ENCODE measurements at regions not wholly inside any gene's neighbourhood (a gene's known extent, or its start where the extent isn't known, plus 50 kb on each side); places are given as distances from the start of the nearest gene placed in this dataset.
"Not testable (repeated sequence)": the region's sequence is repeated elsewhere in the genome, so short reads cannot be mapped to it uniquely, and the experiment has no call there.

DNA sequence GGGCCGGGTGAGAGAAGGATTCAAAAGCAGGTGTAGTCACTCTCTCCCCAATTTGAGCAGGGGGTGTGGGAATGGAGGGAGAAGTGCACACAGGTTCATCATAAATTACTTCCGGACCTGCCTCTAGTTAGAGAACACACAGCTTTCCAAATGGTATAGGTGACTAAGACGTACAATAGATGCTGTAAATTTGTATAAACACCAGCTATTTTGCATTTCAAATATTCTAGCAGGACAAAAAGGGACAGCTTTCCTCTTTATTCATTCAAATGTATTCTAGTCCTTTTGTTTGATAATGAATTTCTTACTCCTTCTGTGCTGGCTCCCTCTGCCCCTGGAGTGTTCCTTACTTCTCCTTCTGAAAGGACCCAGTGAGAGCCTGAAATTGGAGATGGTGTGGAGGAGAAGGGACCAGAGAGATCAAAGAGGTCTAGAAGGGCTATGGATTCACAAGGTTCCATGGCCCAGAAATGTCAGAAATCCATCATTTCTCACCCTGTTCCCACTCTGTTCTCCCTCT lies 53.2 kb upstream of the SH3BP4 start:
- DNase-seq, result no peak

DNA sequence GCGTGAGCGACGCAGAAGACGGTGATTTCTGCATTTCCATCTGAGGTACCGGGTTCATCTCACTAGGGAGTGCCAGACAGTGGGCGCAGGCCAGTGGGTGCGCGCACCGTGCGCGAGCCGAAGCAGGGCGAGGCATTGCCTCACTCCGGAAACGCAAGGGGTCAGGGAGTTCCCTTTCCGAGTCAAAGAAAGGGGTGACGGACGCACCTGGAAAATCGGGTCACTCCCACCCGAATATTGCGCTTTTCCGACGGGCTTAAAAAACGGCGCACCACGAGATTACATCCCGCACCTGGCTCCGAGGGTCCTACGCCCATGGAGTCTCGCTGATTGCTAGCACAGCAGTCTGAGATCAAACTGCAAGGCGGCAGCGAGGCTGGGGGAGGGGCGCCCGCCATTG lies 63.4 kb upstream of the SH3BP4 start:
- not testable (repeated sequence) for DNase-seq

DNA sequence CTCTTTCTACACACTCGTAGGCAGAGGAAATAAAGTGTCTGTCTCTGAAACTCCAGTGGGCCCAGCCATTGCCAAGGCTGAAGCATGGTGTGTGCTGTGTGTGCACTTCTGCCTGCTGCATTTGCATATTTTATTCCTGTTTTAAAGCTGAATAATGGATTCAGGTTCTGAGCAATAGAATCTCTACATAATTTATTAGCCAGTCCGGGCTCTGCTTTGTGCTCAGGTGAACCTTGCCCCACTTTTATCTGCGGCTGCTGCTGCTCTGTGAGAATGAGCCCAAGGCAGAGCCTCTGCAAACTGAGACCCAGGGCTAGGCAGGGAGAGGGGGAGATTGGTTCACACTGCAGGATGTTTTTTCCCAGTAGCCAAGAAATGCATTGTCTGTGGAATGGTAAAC lies 64.6 kb upstream of the SH3BP4 start:
- DNase-seq, result no peak

DNA sequence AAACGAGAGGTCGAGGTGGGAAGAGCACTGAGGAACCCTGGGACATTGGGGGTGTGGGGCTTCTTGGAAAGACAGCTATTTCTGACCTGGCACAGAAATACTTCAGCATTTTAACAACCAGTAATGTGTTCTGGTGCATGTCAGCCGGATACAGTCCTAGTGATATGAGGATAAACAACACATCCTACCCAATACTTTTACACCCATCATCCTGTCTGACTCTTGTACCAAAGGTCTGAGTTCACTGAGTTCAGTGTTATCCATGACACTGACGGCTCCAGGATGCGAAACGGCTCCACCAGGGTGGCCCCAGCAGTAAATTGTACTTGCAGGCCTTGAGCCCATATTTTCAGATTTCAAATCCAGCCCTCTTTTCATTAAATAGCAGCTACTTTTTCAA lies 65.9 kb upstream of the SH3BP4 start:
- no peak for DNase-seq

DNA sequence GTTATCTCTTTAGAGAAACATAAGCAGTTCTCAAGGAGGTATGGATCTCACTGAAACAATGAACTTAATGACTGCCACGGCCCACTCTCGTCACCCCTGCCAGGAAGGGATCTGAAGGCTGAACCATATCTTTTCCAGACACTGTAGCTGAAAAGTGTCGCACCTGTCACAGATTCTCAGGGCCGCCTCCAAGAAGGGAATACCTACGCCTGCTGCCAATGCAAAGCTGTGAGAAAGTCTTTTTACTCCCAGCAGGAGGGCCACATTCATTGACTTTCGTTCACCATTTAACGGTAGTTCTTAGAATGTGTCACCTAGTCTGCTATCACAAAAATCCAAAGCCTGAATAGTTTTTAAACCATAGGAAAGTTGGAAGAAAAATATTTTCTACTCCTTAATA lies 66.7 kb upstream of the SH3BP4 start:
- DNase-seq, result no peak

DNA sequence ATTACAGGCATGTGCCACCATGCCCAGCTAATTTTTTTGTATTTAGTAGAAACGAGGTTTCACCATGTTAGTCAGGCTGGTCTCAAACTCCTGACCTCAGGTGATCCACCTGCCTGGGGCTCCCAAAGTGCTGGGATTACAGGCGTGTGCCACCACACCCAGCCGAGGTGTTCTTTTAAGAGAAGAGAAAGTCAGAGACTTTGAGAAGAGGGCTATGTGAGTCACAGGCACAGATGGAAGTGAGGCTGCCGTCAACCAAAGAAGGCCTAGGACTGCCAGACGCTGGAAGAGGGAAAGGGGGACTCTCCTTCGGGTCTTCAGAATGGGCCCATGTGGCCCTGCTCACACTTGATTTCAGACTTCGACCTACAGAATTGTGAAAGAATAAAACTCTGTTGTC lies 67.2 kb upstream of the SH3BP4 start:
- no peak for DNase-seq

DNA sequence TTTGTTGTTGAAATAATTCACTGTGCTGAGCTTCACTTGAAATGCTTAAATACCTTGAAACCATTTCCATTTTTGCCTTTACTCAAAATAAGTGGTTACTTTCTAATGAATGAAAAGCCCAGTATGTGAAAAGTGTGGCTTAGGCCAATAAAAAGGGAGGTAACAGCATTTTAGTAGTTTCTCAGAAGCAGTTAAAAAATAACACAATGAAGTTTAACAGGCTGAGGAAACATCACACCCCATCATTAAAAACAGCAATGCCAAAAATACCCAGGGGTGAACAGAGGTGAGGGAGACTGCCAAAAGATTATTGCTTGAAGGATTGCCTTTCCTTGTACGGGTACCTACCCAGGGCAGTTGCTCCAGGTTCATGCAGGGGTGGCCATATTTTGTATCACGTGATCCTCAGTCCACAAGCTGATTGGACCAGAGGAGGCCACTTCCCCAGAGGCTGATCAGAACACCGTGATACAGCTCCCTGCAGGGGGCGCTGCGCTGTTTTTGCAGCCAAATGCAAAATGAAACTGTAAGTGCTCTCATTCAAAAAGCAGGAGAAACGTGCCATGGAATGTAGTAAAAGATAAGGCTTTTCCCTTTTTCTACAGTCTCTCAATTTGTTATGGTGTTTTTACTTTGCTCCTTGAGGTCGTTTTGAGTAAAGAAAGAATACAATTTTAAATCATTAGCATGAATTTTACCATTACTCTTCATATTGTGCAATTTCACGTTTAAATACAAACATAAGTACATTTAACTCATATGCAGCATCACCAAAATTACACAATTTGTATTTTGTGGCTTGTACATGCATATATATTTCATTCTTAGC lies 70.2 kb upstream of the SH3BP4 start:
- DNase-seq, result peak; percentile 94

DNA sequence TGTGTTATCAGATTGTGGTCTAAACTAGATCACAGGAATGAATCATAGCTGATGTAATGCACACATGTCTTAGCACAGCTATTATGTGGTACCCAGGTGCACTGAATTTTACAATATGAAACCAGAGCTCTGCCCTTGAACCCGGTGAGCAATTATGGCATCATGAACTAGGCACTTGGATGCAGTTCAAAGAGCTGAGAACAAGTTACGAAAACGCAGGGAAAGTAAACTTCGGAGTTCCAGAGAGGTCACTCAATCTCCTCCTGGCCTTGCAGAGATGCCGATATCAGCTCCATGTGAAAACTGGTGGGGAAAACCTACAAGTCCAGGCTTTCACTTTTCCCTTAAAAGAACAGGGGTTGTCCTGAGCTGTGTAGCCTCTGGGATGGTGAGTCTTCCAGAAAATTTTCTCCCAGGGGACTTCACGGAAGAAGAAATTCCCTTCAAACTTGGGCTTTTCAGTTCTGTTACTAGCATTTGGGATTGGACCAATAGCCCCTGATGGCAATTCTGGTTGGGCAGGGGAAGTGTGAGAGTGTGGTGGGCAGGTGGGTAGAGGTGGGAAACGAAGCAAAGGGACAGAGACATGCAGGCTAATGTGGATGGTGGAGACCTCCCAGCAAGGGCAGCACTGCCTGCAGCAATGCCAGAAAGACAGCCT lies 71.1 kb upstream of the SH3BP4 start:
- peak; percentile 92 for DNase-seq

DNA sequence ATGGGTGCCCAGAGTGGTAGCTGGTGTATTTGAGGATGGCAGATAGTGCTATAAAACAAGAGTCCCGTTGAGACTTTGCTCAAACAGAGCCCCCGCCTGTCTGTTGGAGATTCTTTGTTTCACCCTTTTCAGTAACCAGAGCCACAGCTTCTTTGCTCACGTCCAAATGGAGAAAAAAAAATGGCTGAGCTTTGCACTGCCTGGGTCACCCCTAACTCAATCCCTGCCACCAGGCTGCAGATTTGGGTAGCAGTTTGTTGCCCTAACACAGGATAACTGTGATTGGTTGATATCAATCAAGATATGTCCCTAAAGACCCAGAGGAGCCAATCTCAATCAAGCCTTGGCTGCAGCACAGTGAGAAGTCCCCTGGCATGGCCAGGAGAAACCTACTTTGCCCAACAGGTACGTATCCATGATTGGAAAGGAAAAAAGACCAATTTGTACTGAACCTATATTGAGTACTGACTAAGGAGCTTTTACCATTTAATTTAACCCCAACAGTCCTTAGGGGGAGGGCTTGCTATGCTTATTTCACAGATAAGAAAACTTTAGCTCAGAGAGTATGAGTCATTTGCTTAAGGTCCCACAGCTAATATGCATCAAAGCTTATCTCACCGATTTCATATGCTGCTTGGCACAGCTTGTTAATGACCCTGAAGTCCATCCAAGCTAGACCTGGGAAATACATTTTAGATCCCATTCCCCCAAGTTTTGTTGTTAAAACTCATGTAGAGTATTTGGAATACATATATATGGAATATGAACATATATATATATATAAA lies 72.0 kb upstream of the SH3BP4 start:
- peak; percentile 81 for DNase-seq

DNA sequence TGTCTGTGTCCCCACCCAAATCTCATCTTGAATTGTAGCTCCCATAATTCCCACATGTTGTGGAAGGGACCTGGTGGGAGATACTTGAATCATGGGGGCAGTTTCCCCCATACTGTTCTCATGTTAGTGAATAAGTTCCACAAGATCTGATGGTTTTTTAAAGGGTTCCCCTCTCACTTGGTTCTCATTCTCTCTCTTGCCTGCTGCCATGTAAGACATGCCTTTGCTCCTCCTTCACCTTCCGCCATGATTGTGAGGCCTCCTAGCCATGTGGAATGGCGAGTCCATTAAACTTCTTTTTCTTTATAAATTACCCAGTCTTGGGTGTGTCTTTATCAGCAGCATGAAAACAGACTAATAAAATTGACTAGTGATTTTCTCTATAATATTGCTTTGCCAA lies 75.2 kb upstream of the SH3BP4 start:
- DNase-seq, result not testable (repeated sequence)

DNA sequence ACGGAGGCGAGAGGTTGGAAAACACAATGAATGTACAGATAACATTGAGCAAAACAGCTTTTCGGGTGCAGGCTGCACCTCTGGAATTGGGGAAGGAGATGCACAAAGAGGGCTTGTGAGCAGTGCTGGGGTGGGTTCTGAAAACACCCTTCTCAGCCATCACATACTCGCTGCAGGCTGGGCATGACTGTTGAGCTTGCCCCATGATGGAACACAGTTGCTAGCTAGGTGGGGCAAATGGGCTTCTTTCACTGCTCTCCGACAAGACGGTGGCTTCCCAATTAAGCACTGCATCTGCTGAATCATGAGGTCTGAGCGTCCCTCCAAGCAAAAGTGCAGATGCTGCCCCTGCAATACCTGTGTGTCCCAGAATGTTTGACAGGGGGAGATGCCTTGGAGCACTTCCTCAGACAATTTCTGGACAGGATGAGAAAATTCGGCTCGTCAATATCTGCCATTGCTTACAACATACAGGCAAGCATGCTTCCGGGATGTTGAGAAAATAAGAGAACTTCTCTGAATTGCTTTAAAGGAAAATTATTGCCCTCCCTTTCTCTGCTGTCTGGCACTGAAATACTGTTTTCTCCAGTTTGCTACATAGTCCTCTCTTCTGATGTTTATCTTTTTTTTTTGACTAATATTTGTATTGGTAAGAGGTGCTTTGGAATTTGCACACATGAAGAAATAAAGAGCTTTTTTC lies 77.3 kb upstream of the SH3BP4 start:
- no peak for DNase-seq

DNA sequence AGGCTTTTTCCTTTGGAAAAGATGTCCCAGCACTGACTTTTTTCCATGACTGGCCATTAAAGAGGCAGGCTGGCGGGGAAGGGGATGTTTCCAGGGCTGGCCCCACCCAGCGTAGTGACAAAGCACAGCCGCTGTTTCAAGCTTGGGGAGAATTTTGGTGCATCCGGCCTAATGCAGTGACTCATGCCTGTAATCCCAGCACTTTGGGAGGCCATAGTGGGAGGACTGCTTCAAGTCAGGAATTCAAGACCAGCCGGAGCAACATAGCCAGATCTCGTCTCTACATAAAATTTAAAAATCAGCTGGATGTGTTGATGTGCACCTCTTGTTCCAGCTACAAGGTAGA lies 78.0 kb upstream of the SH3BP4 start:
- DNase-seq, result peak; percentile 40

DNA sequence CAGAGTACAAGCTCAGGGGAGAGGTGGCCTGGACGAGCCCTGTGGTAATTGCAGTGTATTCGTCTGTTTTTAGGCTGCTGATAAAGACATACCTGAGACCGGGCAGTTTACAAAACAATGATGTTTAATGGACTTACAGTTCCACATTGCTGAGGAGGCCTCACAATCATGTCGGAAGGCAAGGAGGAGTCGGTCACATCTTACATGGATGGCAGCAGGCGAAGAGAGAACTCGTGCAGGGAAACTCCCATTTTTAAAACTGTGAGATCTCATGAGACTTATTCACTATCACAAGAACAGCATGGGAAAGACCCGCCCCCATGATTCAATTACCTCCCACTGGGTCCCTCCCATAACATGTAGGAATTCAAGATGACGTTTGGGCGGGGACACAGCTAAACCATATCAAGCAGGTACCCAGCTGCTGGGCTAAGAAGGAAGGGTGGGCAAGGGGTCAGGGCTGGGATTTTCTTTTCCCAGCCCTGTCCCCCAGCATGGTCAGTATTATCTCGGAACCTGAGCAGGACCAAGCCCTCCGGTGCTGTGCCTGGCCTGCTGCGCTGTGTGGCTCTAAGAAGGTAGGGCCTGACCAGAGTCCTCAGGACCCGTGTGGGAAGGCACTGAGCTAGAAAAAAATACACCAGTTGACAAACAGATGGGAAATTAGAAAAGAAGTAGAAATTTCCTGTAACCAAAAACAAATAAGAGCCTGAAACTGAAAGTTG lies 78.6 kb upstream of the SH3BP4 start:
- no peak for DNase-seq

DNA sequence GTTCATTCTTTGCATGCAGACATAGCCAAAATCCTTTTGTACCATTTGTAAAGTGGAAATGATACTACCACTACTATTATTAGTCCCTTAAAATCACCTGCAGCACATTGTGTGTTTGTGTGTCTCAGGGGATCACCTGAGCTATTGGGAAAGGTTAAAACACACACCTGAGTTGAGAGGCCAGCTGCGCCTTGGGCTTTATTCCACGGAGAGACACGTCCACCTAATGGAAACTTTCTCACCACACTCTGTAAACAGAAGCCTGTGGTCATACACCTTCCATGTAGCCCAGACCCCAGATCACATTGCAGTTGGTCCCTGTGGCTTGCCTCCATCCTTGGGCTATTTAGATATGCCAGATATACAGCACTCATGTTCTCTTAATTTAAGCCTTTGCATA lies 81.8 kb upstream of the SH3BP4 start:
- no peak for DNase-seq

DNA sequence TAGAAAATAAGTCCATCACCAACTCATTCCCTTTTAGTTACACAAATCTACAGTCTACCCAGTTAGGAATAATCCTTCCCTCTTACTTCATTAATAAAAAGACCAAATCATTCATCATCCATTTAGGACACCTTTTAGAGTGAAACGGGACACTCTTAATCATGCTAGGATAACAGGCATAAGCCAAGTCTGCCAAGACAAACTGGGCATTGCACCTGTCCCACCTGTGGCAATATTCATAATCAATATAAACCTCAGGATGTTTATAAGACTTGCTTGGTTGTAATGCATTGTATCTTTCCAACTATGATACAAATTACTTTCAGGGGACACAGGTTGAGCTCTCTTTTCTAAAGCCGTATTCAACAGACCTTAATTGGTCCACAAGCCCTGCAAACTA lies 82.7 kb upstream of the SH3BP4 start:
- DNase-seq, result no peak

DNA sequence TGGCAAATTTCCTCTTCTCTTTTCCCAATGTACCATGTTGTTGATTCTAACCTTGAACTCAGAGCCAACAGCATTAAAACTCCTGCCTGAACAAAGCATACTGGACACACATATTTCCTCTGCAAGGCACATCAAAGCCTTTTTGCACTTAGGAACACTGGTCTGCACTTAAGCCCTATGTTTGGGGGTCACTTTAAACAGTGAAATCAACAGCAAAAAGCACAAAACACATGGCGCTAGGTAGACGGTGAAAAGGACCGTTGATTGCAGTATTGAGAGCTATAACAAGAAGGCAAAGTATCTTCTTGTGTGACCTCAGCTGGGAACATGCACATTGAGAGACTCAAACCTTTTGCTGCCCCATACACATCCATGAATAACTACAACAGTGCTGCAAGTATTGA lies 83.9 kb upstream of the SH3BP4 start:
- DNase-seq, result no peak

DNA sequence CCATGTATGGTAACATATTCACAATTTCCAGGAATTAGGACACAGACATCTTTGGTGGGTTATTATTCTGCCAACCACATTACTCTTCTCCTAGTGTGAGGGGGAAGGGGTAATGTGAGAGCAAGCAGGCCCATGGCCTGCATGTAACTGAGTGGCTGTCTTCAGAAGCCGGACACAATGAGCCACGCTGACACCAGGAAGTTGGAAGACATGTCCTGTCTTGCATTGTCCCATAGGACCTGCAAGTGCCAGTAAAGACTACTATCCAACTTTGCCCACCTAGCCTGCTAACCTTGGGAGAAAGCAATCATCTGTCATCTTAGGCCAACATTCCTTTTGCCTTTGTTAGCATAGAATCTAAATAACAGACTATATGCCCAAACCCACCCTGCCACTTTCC lies 86.2 kb upstream of the SH3BP4 start:
- no peak for DNase-seq

DNA sequence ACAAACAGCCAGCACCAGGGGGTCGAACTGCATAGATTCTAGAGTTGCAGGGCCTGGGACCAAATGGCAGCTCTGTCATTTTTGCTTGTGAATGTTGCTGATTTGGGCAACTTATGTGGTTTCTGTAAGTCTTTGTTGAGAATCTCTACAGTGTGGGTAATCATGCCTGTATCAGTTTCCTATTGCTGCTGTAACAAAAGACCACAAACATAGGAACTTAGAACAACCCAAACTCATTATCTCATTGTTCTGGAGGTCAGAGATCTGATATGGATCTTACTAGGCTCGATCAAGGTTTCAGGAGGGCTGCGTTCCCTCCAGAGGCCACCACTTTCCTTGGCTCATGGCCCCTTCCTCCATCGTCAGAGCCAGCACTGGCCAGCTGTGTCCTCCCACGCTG lies 86.8 kb upstream of the SH3BP4 start:
- no peak for DNase-seq

DNA sequence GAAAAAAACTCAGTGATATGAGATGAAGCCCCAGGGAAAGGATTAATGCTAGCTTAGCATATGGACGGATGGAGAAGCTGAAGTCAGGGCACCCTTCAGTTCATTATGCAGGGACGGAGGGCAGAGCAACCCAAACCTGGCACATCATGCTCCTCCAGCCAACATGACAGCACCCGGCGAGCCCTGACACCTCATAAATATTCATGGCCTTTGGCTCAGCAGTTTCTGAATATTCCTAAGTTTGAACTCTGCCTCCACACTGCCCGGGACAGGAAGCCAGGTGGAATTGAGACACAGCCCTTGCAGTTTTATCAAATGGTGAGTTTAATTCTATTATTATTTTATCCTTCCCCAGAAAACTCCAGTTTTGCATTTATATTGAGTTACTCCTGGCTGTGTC lies 87.3 kb upstream of the SH3BP4 start:
- DNase-seq, result no peak

DNA sequence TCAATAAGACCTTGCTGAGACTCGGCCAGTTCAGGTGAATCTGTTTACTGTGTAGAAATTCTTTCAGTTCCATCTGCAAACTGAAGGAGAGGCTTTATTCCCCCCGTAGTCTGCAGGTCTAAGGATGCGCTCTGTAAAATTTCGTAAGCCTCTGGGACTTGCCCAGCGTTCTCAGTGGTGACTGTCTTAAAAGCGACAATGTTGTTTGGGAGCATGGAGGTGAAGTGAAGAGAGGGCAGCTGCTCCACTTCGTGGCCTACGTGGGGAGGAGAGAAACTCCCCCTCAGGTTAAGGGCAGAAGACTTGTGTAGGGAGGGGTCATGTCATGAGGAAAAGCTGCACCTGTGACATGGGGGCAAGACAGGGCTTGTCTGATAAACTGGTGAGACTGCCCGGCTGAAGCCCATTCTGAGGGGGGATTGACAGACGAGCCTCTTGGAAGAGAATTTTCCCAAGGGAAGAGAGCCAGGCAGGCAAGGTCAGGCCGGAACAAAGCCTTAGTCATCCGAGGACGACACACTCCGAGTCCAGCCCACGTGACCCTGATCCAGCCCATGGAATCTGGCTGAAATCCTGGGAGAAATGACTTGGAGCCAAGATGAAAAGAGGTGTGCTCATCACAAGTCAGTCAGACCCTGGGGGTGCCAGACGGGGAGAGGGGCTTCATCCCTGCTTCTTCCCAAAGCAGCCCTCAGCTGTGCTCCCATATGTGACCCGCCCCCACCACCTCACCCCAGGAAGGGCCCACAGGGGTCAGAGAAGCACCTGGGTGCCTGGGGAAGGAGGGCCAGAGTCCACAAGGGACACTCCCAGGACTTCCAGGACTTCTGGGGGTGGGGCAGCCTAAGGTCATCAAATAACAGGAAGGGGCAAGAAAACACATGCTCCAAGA lies 88.5 kb upstream of the SH3BP4 start:
- DNase-seq, result peak; percentile 61
